Endodermal cell (in vitro differentiated cells): ENCODE measurements at regions not wholly inside any gene's neighbourhood (a gene's known extent, or its start where the extent isn't known, plus 50 kb on each side); places are given as distances from the start of the nearest gene placed in this dataset.

Experiments used
- DNase-seq: peaks from one replicate; pipeline ENCODE4 v3.0.0-alpha.2; 2017
- H3K27ac ChIP-seq: 2 replicates; pipeline ENCODE4 v1.5.1; 2013; ENCODE audit warnings: mild to moderate bottlenecking, low read depth, low read length, moderate library complexity
- H3K27me3 ChIP-seq: 2 replicates; pipeline ENCODE4 v1.6.1; 2013; ENCODE audit warnings: mild to moderate bottlenecking, low read length, moderate library complexity; ENCODE audit not compliant: insufficient read depth, control insufficient read depth, poor library complexity, severe bottlenecking
- H3K36me3 ChIP-seq: 2 replicates; pipeline ENCODE4 v1.7.0; 2013; ENCODE audit warnings: mild to moderate bottlenecking, low read length, moderate library complexity; ENCODE audit not compliant: control insufficient read depth, insufficient read depth
- H3K4me1 ChIP-seq: one replicate; pipeline ENCODE4 v1.7.0; 2013; ENCODE audit warnings: low read length; ENCODE audit not compliant: control insufficient read depth, insufficient read depth
- H3K4me3 ChIP-seq: 2 replicates; pipeline ENCODE4 v1.5.1; 2013; ENCODE audit warnings: mild to moderate bottlenecking, low read length, moderate library complexity
- H3K9ac ChIP-seq: 2 replicates; pipeline ENCODE4 v1.6.1; 2013; ENCODE audit warnings: mild to moderate bottlenecking, low read length, moderate library complexity; ENCODE audit not compliant: poor library complexity, severe bottlenecking; ENCODE audit errors: extremely low read depth
- H3K9me3 ChIP-seq: 2 replicates; pipeline ENCODE4 v1.6.1; 2013; ENCODE audit warnings: mild to moderate bottlenecking, low read length, moderate library complexity; ENCODE audit not compliant: control insufficient read depth
- H3K27ac Mint-ChIP-seq: 2 replicates; pipeline ENCODE4 v1.8.0; 2020; ENCODE audit warnings: mixed read lengths
- H3K27me3 Mint-ChIP-seq: 2 replicates; pipeline ENCODE4 v1.8.0; 2021; ENCODE audit warnings: mild to moderate bottlenecking, mixed read lengths; ENCODE audit not compliant: insufficient read depth
- H3K36me3 Mint-ChIP-seq: 2 replicates; pipeline ENCODE4 v1.8.0; 2020; ENCODE audit warnings: low read depth, mixed read lengths
- H3K4me1 Mint-ChIP-seq: 2 replicates; pipeline ENCODE4 v1.8.0; 2020; ENCODE audit warnings: mixed read lengths
- H3K4me3 Mint-ChIP-seq: 2 replicates; pipeline ENCODE4 v1.8.0; 2020; ENCODE audit warnings: mild to moderate bottlenecking, moderate library complexity, mixed read lengths
- H3K9me3 Mint-ChIP-seq: 2 replicates; pipeline ENCODE4 v1.8.0; 2020; ENCODE audit warnings: mild to moderate bottlenecking, mixed read lengths
- WGBS, 2 experiments: methylation state at CpG; one replicate each; pipeline versions ENCODE4 v1.1.5 to v1.1.7; 2013; ENCODE audit warnings: missing lambda C conversion rate in 2 of 2, mixed read lengths in 1 of 2; ENCODE audit not compliant: insufficient coverage in 1 of 2, insufficient read length in 1 of 2; 5-methylcytosine and 5-hydroxymethylcytosine counted together
- TF ChIP-seq, protein P1 (sequence below): fragments of 200-600 bp; sonication (generic); conservative IDR thresholded peaks from 2 replicates; pipeline ENCODE4 v1.5.0; 2021; ENCODE audit warnings: antibody characterized with exemption, mild to moderate bottlenecking

DNA sequence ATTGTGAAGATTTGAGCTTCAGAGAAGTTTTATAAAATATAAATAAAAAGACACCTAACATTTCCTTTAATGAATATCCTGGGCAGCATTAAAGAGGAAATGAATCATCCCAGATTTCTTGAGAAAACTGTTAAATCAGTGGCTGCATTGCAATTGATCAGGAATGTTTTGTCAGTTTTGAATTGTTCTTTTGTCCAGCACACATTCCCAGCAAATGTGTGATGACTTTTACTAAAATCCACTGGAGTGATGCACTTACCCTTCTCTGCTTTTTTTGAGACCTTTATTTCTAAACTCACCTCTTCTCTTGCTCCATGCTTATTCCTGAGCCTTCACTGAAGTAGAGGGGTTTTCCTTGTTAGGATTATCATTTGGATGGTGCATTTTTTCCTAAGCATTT lies 1307.2 kb downstream of the CDH8 start:
- Mint-ChIP-seq H3K27me3 (no peaks in the 10 kb centered on the region), H3K4me1 (no peaks in the 10 kb centered on the region), H3K27ac (no peak overlapping the region), H3K4me3 (no peak overlapping the region), H3K9me3 (no peaks in the 10 kb centered on the region), H3K36me3 (no peaks in the 10 kb centered on the region)
- Histone ChIP-seq H3K9ac (no peak overlapping the region), H3K36me3 (no peaks in the 10 kb centered on the region), H3K27ac (no peak overlapping the region), H3K4me1 (no peaks in the 10 kb centered on the region), H3K27me3 (no peaks in the 10 kb centered on the region), H3K9me3 (no peaks in the 10 kb centered on the region), H3K4me3 (no peak overlapping the region)
- TF ChIP-seq, protein P1, sequence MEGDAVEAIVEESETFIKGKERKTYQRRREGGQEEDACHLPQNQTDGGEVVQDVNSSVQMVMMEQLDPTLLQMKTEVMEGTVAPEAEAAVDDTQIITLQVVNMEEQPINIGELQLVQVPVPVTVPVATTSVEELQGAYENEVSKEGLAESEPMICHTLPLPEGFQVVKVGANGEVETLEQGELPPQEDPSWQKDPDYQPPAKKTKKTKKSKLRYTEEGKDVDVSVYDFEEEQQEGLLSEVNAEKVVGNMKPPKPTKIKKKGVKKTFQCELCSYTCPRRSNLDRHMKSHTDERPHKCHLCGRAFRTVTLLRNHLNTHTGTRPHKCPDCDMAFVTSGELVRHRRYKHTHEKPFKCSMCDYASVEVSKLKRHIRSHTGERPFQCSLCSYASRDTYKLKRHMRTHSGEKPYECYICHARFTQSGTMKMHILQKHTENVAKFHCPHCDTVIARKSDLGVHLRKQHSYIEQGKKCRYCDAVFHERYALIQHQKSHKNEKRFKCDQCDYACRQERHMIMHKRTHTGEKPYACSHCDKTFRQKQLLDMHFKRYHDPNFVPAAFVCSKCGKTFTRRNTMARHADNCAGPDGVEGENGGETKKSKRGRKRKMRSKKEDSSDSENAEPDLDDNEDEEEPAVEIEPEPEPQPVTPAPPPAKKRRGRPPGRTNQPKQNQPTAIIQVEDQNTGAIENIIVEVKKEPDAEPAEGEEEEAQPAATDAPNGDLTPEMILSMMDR = no peak
- no peak for DNase-seq

DNA sequence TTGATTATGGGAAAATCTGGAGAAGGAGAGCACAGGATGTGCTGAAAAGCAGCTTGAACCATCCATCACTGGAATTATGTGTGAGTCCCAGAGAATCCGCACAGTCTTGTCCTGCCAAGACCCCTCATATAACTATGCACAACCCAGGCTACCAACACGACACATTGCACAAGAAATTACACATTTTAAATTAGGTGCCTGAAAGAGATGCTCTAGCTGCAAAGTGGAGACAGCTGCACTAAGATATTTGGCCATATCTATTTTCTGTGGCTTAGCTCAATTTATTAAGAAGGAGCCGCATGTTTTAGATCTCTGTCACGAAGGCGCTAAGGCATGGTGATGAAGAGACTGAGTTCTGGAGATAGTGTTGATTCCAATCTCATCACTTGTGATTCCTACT lies 1308.4 kb downstream of the CDH8 start:
- no peak overlapping the region for H3K27ac Mint-ChIP-seq
- H3K36me3 ChIP-seq = no peaks in the 10 kb centered on the region
- no peaks in the 10 kb centered on the region for H3K9me3 Mint-ChIP-seq
- no peaks in the 10 kb centered on the region for H3K4me1 Mint-ChIP-seq
- no peak for DNase-seq
- no peaks in the 10 kb centered on the region for H3K9me3 ChIP-seq
- no peaks in the 10 kb centered on the region for H3K36me3 Mint-ChIP-seq
- no peak overlapping the region for H3K9ac ChIP-seq
- 89 to 100% methylated on average over 3 to 5 of the region's 5 CpGs for WGBS, 2 experiments
- H3K4me3 Mint-ChIP-seq = no peak overlapping the region
- no peaks in the 10 kb centered on the region for H3K27me3 Mint-ChIP-seq
- TF ChIP-seq, protein P1 = no peak
- no peaks in the 10 kb centered on the region for H3K27me3 ChIP-seq
- H3K27ac ChIP-seq = no peak overlapping the region
- no peak overlapping the region for H3K4me3 ChIP-seq
- H3K4me1 ChIP-seq = no peaks in the 10 kb centered on the region

DNA sequence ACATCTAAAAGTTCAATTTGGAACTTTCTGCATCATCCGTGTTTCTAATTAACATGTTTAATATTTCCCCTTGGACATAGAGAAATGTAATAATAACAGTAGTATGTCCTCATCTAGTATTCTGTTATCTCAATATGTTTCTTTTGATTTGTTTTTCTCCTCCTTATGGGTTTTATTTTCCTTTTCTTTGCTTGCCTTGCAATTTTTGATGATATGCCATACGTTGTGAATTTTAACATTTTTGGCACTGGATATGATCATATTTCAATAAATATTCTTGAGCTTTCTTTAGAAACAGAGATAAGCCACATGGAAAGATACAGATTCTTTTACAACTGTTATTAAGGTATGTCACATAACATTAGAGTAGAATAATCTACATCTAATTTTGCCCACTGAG lies 1316.2 kb downstream of the CDH8 start:
- no peak overlapping the region for H3K4me3 ChIP-seq
- TF ChIP-seq, protein P1 = no peak
- H3K4me1 Mint-ChIP-seq = no peaks in the 10 kb centered on the region
- H3K27ac ChIP-seq = no peak overlapping the region
- no peaks in the 10 kb centered on the region for H3K36me3 Mint-ChIP-seq
- H3K27me3 ChIP-seq = no peaks in the 10 kb centered on the region
- H3K9me3 ChIP-seq = peaks cover 10% of the 10 kb centered on the region
- H3K9ac ChIP-seq = no peak overlapping the region
- H3K27ac Mint-ChIP-seq = no peak overlapping the region
- H3K4me1 ChIP-seq = no peaks in the 10 kb centered on the region
- no peaks in the 10 kb centered on the region for H3K36me3 ChIP-seq
- no peaks in the 10 kb centered on the region for H3K27me3 Mint-ChIP-seq
- 100% methylated on average over 1 of the region's 2 CpGs; no CpG with 5 or more reads in 1 of the 2 experiments for WGBS, 2 experiments
- peaks cover 9% of the 10 kb centered on the region for H3K9me3 Mint-ChIP-seq
- H3K4me3 Mint-ChIP-seq = no peak overlapping the region
- DNase-seq = no peak
